Endothelial cell of umbilical vein (primary cell): ENCODE measurements at regions not wholly inside any gene's neighbourhood (a gene's known extent, or its start where the extent isn't known, plus 50 kb on each side); places are given as distances from the start of the nearest gene placed in this dataset.

Experiments
- BruUV-seq: library from RNA; stranded (reverse); fragments of 400-500 nt; replicated peaks from 2 replicates; lab custom pipeline; 2021; lab: Mats Ljungman, UMichigan
- CTCF ChIA-PET: fragments of 300-600, 350-600 bp; sonication (Branson Sonifier 250); formaldehyde crosslinking; loops from one replicate; lab custom pipeline; 2021; ENCODE audit warnings: antibody characterized with exemption, inconsistent platforms; lab: Charles Lee
- POLR2A ChIA-PET: fragments of 300-600, 350-600 bp; sonication (Branson Sonifier 250); formaldehyde crosslinking; loops from one replicate; lab custom pipeline; 2021; ENCODE audit warnings: antibody characterized with exemption, inconsistent platforms; lab: Charles Lee
- DNase-seq: peaks from one replicate; pipeline ENCODE4 v3.0.0-alpha.2; 2011; ENCODE audit warnings: low read depth, low spot score
- FAIRE-seq: peaks from 2 replicates; lab custom pipeline; 2011; peaks lifted over from hg19 to GRCh38; lab: Jason Lieb, UNC
- H2AFZ ChIP-seq: 2 replicates; pipeline ENCODE4 v1.6.0; 2012; ENCODE audit warnings: low read depth, low read length, control low read depth, inconsistent platforms
- H3K27ac ChIP-seq: 2 replicates; pipeline ENCODE4 v1.5.1; 2011; ENCODE audit warnings: low read depth, mild to moderate bottlenecking, control low read depth, low read length, moderate library complexity; ENCODE audit not compliant: insufficient read depth
- H3K27me3 ChIP-seq, 2 experiments: 2 replicates each; pipeline versions ENCODE4 v1.6.0 to v1.6.1; 2011; ENCODE audit warnings: low read length in 2 of 2, mixed read lengths in 1 of 2; ENCODE audit not compliant: control insufficient read depth in 2 of 2, insufficient read depth in 2 of 2
- H3K36me3 ChIP-seq, 2 experiments: 2 replicates in 1 of 2; 3 replicates in 1 of 2; pipeline ENCODE4 v1.5.1; 2011; ENCODE audit warnings: low read length in 2 of 2, mild to moderate bottlenecking in 1 of 2, moderate library complexity in 1 of 2; ENCODE audit not compliant: control insufficient read depth in 2 of 2, insufficient read depth in 2 of 2; ENCODE audit errors: extremely low read depth in 1 of 2
- H3K4me1 ChIP-seq: 3 replicates; pipeline ENCODE4 v1.5.1; 2011; ENCODE audit warnings: mild to moderate bottlenecking, low read length; ENCODE audit not compliant: control insufficient read depth, insufficient read depth; ENCODE audit errors: extremely low read depth
- H3K4me2 ChIP-seq: 2 replicates; pipeline ENCODE4 v1.6.1; 2011; ENCODE audit warnings: low read length, control low read depth, mixed read lengths; ENCODE audit not compliant: insufficient read depth
- H3K4me3 ChIP-seq, 3 experiments: fragments of 200-600 bp in 1 of 3; sonication (generic), shearing (Covaris generic) in 1 of 3; replicated peaks in 1 of 3; 2 replicates each; pipeline ENCODE4 v1.5.1; 2011 to 2016; ENCODE audit warnings: control low read depth in 3 of 3, low read length in 3 of 3, mild to moderate bottlenecking in 2 of 3, inconsistent platforms in 1 of 3, low read depth in 1 of 3, moderate library complexity in 1 of 3; ENCODE audit not compliant: insufficient read depth in 1 of 3
- H3K79me2 ChIP-seq: 2 replicates; pipeline ENCODE4 v1.6.0; 2012; ENCODE audit warnings: low read length, inconsistent platforms; ENCODE audit not compliant: control insufficient read depth, insufficient read depth
- H3K9ac ChIP-seq: replicated peaks from 2 replicates; pipeline ENCODE3; 2011; ENCODE audit warnings: low read length, control low read depth; ENCODE audit not compliant: insufficient read depth; ENCODE audit errors: extremely low read depth
- H3K9me1 ChIP-seq: replicated peaks from 3 replicates; pipeline ENCODE4 v1.6.0; 2011; ENCODE audit warnings: mild to moderate bottlenecking, low read length; ENCODE audit not compliant: control insufficient read depth, insufficient read depth; ENCODE audit errors: extremely low read depth
- H3K9me3 ChIP-seq: replicated peaks from 2 replicates; pipeline ENCODE4 v1.5.1; 2012; ENCODE audit warnings: low read length, inconsistent platforms; ENCODE audit not compliant: control insufficient read depth, insufficient read depth
- H4K20me1 ChIP-seq: replicated peaks from 2 replicates; pipeline ENCODE3; 2011; ENCODE audit warnings: mild to moderate bottlenecking, low read length; ENCODE audit not compliant: control insufficient read depth, insufficient read depth; ENCODE audit errors: extremely low read depth
- CTCF ChIP-seq, 2 donors: IDR thresholded peaks; 1 replicate in 1 of 2; 2 replicates in 1 of 2; pipeline ENCODE4 v1.5.1; 2011; ENCODE audit warnings: low read length in 2 of 2, mild to moderate bottlenecking in 2 of 2, moderate library complexity in 2 of 2, control low read depth in 1 of 2, inconsistent platforms in 1 of 2, low read depth in 1 of 2; ENCODE audit not compliant: insufficient read depth in 1 of 2; ENCODE audit errors: extremely low read depth in 1 of 2
- EZH2 ChIP-seq: IDR thresholded peaks from 2 replicates; pipeline ENCODE4 v1.6.1; 2012; ENCODE audit warnings: borderline replicate concordance, low read depth, mild to moderate bottlenecking, moderate library complexity, low read length, inconsistent platforms; ENCODE audit not compliant: severe bottlenecking
- FOS ChIP-seq: IDR thresholded peaks from 2 replicates; pipeline ENCODE4 v1.6.1; 2011; ENCODE audit warnings: mild to moderate bottlenecking, low read length, moderate library complexity, borderline replicate concordance; ENCODE audit not compliant: insufficient read depth
- GATA2 ChIP-seq: IDR thresholded peaks from 2 replicates; pipeline ENCODE4 v1.7.0; 2011; ENCODE audit warnings: low read depth, mild to moderate bottlenecking, moderate library complexity, mixed read lengths, low read length; ENCODE audit not compliant: insufficient read length, insufficient read depth
- JUN ChIP-seq: IDR thresholded peaks from 2 replicates; pipeline ENCODE4 v1.6.1; 2011; ENCODE audit warnings: borderline replicate concordance, low read depth; ENCODE audit not compliant: insufficient read length, insufficient read depth
- MAX ChIP-seq: IDR thresholded peaks from 2 replicates; pipeline ENCODE4 v1.6.1; 2011; ENCODE audit not compliant: insufficient read depth, insufficient read length
- MYC ChIP-seq: IDR thresholded peaks from one replicate; pipeline ENCODE4 v1.6.1; 2011; ENCODE audit warnings: mild to moderate bottlenecking, low read depth, low read length
- POLR2A ChIP-seq: IDR thresholded peaks from 2 replicates; pipeline ENCODE4 v1.6.1; 2012; ENCODE audit warnings: low read depth, mild to moderate bottlenecking, control low read depth, low read length
- POLR2AphosphoS5 ChIP-seq: IDR thresholded peaks from 2 replicates; pipeline ENCODE4 v1.6.1; 2012; ENCODE audit warnings: low read depth, mild to moderate bottlenecking, control low read depth, low read length, moderate library complexity; ENCODE audit not compliant: insufficient read depth
- dilution Hi-C: fragments of 300-500 bp; cut with MboI; formaldehyde crosslinking; loops from one replicate; pipeline ENCODE4 v1.15.0; 2019; ENCODE audit warnings: low sequenced_read_pairs; ENCODE audit not compliant: extremely low pct_ligation_motif_present
- intact Hi-C: fragments of 100-400 bp; cut with micrococcal nuclease; formaldehyde crosslinking; loops from one replicate; pipeline ENCODE4 v1.10.0; 2022

GRCh38 chr1:2962061-2962460 lies 59.2 kb upstream of the ACTRT2 start:
- Histone ChIP-seq H3K79me2 (no peaks in the 10 kb centered on the region), H3K4me1 (no peaks in the 10 kb centered on the region), H2AFZ (no peak overlapping the region), H3K4me3 (no peak overlapping the region), H3K27me3 (no peaks in the 10 kb centered on the region), H4K20me1 (no peaks in the 10 kb centered on the region), H3K27ac (no peak overlapping the region), H3K9ac (no peak overlapping the region), H3K9me1 (no peaks in the 10 kb centered on the region), H3K4me2 (no peak overlapping the region), H3K36me3 (no peaks in the 10 kb centered on the region), H3K9me3 (peaks cover 6% of the 10 kb centered on the region)
- intact Hi-C loops (no loop called here), dilution Hi-C loops (no loop called here)
- POLR2A ChIA-PET, result no interaction called here
- TF ChIP-seq GATA2, result no peak
- no peak for TF ChIP-seq MYC
- TF ChIP-seq EZH2, result no peak
- no peak for FAIRE-seq
- BruUV-seq, result no TSS peak
- no peak for DNase-seq
- CTCF ChIA-PET, result no interaction called here

- Histone ChIP-seq H3K9me3 (peaks cover 6% of the 10 kb centered on the region), H3K27ac (no peak overlapping the region), H3K9me1 (no peaks in the 10 kb centered on the region), H3K9ac (no peak overlapping the region), H3K36me3 (no peaks in the 10 kb centered on the region), H3K27me3 (no peaks in the 10 kb centered on the region), H3K4me2 (no peak overlapping the region), H3K4me3 (no peak overlapping the region), H3K4me1 (no peaks in the 10 kb centered on the region), H2AFZ (no peak overlapping the region), H4K20me1 (no peaks in the 10 kb centered on the region), H3K79me2 (no peaks in the 10 kb centered on the region)
- CTCF ChIA-PET, result no interaction called here
- dilution Hi-C loops, result no loop called here
- POLR2A ChIA-PET, result no interaction called here
- FAIRE-seq (no peak), DNase-seq (no peak)
- no peak for TF ChIP-seq POLR2A
- TF ChIP-seq MYC, result no peak
- no peak for TF ChIP-seq JUN
- TF ChIP-seq FOS, result no peak
- TF ChIP-seq GATA2, result no peak
- TF ChIP-seq POLR2AphosphoS5, result no peak
- TF ChIP-seq CTCF (IDR thresholded peaks at IDR 0.05; ENCODE audit: extremely low read depth in 1 of 2, insufficient read depth in 1 of 2, low read depth in 1 of 2, low read length in 2 of 2), result no peak
- TF ChIP-seq MAX, result no peak
- TF ChIP-seq EZH2, result no peak
- intact Hi-C loops, result no loop called here
- no TSS peak for BruUV-seq
Measured at GRCh38 chr1:2962541-2962940, 58.7 kb upstream of the ACTRT2 start.
